GM19372 (cell line): ENCODE measurements at regions not wholly inside any gene's neighbourhood (a gene's known extent, or its start where the extent isn't known, plus 50 kb on each side); places are given as distances from the start of the nearest gene placed in this dataset.
"Not testable (repeated sequence)": the region's sequence is repeated elsewhere in the genome, so short reads cannot be mapped to it uniquely, and the experiment has no call there.

Experiments
- ATAC-seq: cut with Tn5 transposase; IDR thresholded peaks from one replicate; pipeline ENCODE4 v1.9.1; 2021; ENCODE audit warnings: mild to moderate bottlenecking, low read depth, moderate library complexity; ENCODE audit not compliant: unreplicated experiment

DNA sequence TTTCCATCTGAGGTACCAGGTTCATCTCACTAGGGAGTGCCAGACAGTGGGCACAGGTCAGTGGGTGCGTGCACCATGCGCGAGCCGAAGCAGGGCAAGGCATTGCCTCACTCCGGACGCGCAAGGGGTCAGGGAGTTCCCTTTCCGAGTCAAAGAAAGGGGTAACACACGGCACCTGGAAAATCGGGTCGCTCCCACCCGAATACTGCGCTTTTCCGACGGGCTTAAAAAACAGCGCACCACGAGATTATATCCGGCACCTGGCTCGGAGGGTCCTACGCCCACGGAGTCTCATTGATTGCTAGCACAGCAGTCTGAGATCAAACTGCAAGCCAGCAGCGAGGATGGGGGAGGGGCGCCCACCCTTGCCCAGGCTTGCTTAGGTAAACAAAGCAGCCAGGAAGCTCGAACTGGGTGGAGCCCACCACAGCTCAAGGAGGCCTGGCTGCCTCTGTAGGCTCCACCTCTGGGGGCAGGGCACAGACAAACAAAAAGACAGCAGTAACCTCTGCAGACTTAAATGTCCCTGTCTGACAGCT lies 242.5 kb downstream of the CYLC2 start:
- ATAC-seq = not testable (repeated sequence)

DNA sequence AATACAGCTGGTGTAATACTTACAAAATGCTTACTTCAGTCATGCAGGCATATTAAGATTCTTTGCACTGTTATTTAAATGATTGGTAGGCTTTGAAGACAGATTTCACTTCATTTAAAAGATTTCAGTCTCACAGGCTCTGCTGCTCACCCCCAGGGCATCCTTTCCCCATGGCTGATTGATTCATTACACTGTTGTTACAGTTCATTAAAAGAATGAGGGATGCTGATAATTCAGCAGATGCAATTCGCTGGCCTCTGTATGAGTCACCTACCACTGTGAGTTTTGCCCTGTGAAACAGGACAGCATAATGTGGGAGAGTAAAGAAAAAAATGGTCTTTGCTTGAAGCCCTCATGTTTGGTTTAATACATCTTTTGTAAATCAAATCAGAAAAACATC lies 246.9 kb downstream of the CYLC2 start:
- no peak for ATAC-seq

GRCh38 chr9:103242486-103242885 lies 247.4 kb downstream of the CYLC2 start:
- ATAC-seq = no peak

DNA sequence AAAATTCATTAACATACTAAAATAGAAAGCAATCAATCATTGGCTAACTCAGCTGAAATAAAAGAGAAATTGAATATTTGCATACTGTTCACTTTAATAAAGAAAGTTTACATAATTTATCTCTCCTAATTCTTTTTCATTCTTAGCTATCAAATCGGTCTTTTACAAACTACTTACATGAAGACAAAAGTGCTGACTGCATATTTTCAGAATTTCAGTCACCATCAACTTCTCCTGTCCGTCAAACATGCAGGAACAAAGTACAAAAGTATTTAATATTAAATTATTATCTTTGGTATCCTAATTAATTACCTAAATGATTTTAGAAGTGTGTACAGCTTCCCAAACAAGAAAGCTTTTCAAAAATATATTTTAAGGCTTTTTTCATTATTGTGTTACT lies 248.4 kb downstream of the CYLC2 start:
- no peak for ATAC-seq

GRCh38 chr9:103245369-103245768 lies 250.2 kb downstream of the CYLC2 start:
- no peak for ATAC-seq

GRCh38 chr9:103261951-103262350 lies 266.8 kb downstream of the CYLC2 start:
- ATAC-seq = no peak

DNA sequence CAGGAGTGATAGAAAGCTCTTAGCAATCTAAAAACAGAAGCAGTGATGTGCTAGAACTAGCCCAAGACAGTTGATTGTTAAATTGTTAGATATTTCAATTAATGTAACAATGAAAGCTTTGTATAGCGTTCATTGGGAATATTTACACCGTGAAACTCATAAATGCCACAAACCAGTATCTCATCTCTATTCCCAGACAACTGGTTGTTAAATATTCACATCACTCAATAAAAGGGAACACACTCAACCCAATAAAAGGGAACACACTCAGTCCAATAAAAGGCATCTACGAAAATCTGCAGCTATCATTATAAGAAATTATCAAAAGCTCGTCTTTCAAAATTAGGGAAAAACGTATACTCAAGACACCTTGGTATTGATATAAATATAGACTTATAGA lies 270.9 kb downstream of the CYLC2 start:
- ATAC-seq = no peak

GRCh38 chr9:103277240-103277639 lies 282.1 kb downstream of the CYLC2 start:
- ATAC-seq = no peak

DNA sequence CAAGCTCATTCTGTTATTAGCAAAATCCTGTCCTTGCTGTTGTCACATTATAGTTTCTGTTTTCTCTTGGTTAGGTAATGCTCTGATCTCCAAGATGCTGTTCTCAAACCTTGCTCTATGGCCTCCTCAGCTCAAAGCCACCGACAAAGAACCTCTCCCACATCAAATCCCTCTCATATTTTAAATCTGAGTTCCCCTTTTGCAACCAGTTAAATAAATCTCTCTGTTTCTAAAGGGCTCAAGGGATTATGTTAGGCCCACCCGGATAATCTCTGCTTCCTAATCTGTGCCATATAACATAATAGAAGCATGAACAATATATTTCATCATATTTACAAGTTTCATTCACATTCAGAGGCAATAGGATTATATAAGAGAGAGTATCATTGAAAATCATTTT lies 286.0 kb downstream of the CYLC2 start:
- ATAC-seq = no peak

DNA sequence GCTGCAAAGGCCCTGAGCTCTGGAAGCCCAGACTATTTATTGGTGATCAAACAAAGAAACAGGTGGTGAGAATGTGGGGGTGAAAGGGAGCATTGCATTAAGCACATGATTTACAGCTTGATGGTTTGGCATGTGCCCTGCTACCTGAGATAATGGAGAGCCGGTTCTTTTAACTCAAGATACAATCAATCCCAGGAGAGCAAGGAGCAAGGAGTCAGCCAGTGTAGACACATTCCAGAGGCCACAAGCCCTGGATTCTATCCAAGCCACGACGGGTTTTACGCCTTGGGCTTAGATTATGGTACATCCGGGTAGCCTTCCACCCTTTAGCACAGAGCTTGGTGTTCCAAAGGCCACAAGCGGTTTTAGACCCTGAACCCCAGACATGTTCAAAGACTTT lies 292.2 kb downstream of the CYLC2 start:
- ATAC-seq = no peak

DNA sequence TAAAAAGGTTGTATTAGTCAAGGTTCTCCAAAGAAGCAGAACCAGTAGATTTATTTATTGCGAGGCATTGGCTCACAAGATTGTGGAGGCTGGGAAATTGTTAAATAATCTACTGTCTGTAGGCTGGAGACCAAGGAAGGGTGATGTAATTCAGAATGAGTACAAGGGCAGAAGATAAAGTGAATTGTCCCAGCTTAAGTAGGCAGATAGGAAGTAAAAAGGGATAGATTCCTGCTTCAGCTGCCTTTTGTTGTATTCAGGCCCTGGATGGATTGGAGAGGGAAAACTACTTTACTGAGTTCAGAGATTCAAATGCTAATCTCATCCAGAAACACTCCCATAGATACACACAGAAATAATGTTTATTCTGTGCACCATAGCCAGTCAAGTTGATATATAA lies 301.1 kb downstream of the CYLC2 start:
- ATAC-seq = no peak

- ATAC-seq = no peak
Observed at GRCh38 chr9:103301051-103301450, 305.9 kb downstream of the CYLC2 start.

- ATAC-seq = no peak
Observed at GRCh38 chr9:103304797-103305196, 309.7 kb downstream of the CYLC2 start.

DNA sequence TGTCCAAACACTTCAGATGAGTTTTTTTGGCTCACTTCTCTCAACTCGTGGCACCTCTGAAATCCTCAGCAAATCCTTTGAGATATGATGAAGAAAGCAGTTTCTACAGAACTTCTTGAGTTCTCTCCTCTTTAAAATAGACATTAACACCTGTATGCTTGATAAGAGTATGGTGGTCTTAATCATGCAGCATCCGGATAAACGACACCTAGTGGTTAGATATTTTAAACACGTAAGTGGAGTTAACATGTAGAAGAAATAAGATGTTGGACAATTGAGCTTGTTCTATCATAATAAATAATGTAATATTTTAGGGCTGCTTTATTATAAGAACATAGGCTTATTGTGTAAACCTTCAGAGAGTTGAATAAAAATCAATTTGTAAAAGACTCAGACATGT lies 324.8 kb downstream of the CYLC2 start:
- no peak for ATAC-seq

DNA sequence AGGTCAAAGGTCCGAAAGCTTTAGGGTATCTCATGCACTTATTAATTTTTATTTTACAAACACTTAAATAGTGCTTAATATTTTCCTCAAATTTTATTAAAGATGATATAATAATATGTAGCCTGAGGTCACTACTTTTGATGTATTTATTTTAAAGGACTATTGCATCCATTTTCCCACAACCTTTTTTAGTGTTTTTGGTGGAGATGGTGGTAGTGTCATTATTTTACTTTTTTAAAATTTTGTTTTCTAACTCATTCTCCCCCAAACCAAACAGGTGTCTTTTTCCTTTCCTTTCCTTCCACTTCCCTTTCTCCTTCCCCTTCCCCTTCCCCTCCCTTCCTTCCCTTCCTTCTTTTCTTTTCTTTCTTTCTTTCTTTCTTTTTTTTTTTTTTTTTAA lies 328.6 kb downstream of the CYLC2 start:
- no peak for ATAC-seq

- ATAC-seq = no peak
Observed at GRCh38 chr9:103335461-103335860, 340.3 kb downstream of the CYLC2 start.

DNA sequence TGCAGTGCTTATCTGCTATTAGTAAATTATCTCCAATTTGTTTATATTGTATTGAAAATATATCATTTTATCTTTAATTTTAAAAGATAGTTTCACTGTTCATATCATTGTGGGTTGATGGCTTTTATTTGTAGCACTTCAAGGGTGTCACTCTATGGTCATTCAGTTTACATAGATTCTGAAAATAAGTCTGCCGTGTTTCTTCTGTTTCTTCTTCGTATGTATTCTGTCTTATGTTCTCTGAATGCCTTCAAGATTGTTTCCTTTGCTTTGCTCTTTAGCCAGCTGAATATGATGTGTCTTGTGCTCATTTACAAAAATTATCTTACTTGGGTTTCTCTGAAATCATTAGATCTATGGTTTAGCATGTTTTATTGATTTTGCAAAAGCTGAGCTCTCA lies 359.9 kb downstream of the CYLC2 start:
- no peak for ATAC-seq

- ATAC-seq = not testable (repeated sequence)
Observed at GRCh38 chr9:103357980-103358379, 362.8 kb downstream of the CYLC2 start.

DNA sequence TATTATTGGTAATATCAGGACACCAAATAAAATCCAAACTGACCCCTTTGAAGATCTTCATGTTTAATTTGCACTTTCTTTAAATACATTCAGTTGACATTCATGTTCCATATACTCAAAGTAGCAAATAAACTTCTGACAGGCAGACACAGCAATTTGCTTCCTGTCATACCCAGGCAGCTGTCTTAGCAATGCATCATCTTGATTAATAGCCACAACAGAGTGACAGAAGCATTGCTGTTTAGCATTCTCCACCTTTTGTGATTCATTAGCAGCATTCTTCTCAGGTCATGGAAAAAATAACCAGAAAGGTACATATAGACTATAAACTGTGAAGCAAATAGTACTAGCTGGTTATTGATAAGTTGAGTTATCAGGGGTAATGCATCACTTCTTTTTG lies 366.8 kb downstream of the CYLC2 start:
- ATAC-seq = no peak

GRCh38 chr9:103362986-103363385 lies 367.9 kb downstream of the CYLC2 start:
- no peak for ATAC-seq

- no peak for ATAC-seq
Observed at GRCh38 chr9:103364753-103365152, 369.6 kb downstream of the CYLC2 start.

DNA sequence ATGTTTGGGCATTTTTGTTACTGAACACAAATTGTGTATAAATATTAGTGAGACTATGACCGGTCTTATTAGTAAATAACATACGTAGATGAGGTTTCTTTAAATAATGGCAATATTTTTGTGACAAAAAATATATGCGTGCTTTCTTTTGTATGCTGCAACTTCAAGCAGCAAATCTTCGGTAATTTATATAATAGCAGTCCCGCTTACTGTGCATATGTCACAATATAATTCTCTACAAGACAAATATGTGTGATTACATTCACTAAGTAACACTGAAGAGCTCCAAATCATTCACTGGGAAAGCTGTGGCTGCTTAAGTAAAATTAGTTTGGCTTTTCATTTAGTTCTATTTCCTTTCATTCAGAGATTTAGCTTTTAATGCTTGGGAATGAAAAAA lies 376.0 kb downstream of the CYLC2 start:
- no peak for ATAC-seq

- no peak for ATAC-seq
Observed at GRCh38 chr9:103372828-103373227, 377.7 kb downstream of the CYLC2 start.
